Stimulated activated CD4-positive, alpha-beta T cell treated with anti-CD3 and anti-CD28 coated beads, Interleukin-2, amount 100 ng/mL, for 4 hours (primary cell): ENCODE measurements at regions not wholly inside any gene's neighbourhood (a gene's known extent, or its start where the extent isn't known, plus 50 kb on each side); places are given as distances from the start of the nearest gene placed in this dataset.
"Not testable (repeated sequence)": the region's sequence is repeated elsewhere in the genome, so short reads cannot be mapped to it uniquely, and the experiment has no call there.

Source experiments
- DNase-seq: peaks from one replicate; pipeline ENCODE4 v3.0.0-alpha.2; 2020; ENCODE audit warnings: low read depth

DNA sequence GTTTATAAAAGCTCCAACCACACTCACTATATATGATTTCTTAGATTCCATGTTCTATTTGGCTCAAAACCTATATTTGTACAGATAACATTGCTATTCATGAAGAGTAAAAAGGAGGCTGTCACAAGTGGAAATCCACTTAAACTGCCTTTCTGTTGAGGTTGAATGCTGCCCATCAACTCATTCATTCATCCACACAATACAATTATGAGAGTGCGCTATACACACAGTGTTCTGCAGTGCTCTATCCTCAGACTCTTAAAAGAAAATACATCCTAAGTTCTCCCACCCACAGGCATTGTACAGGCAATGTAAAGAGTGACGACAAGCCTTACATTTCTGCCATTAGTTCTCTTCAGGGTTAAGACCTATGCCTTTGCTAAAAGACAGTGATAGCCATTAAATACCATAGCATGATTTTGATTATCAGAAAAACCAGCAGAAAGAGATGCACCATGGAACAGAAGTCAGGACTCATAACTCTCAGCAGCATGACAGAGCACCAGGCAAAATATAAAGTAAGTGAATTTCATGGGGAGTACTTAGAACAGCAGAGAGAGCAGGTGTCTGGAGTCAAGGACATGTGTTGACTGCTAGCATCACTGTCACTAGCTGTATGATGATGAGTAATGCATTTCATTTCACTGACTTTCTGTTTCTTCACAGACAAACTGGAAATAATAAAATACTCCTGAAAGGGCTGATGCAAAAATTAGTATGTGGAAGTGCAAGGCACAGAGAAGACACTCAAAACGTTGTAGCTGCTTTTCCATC lies 218.0 kb downstream of the RBM26 start:
- DNase-seq = no peak

DNA sequence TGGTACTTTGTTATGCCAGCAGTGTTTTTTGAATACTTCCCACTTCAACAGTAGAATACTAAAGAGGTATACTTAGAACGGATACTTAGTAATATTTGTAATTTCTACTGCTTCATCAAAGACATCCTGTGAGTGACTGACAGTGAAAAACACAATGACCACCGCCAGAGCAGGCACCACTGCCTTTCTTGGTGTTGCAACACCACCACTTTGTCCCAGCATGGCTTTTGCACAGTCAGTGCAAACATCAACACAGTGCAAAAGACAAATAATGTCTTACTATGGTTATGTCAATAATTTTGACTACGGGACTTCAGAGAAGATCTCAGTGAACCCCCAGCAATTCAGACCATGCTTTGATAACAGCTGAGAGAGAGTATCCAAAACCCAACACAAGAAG lies 220.5 kb downstream of the RBM26 start:
- DNase-seq = no peak

- DNase-seq = no peak
Observed at GRCh38 chr13:79183231-79183630, 222.8 kb downstream of the RBM26 start.

GRCh38 chr13:79173691-79174090 lies 232.4 kb downstream of the RBM26 start:
- DNase-seq = not testable (repeated sequence)

DNA sequence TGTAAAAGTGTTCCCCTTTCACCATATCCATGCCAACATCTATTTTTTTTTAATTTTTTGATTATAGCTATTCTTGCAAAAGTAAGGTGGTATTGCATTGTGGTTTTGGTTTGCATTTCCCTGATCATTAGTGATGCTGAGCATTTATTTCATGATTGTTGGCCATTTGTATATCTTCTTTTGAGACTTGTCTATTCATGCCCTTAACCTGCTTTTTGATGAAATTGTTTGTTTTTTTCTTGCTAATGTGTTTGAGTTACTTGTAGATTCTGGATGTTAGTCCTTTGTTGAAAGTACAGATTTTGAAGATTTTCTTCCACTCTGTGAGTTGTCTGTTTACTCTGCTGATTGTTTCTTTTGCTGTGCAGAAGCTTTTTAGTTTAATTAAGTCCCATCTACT lies 233.1 kb downstream of the RBM26 start:
- not testable (repeated sequence) for DNase-seq

DNA sequence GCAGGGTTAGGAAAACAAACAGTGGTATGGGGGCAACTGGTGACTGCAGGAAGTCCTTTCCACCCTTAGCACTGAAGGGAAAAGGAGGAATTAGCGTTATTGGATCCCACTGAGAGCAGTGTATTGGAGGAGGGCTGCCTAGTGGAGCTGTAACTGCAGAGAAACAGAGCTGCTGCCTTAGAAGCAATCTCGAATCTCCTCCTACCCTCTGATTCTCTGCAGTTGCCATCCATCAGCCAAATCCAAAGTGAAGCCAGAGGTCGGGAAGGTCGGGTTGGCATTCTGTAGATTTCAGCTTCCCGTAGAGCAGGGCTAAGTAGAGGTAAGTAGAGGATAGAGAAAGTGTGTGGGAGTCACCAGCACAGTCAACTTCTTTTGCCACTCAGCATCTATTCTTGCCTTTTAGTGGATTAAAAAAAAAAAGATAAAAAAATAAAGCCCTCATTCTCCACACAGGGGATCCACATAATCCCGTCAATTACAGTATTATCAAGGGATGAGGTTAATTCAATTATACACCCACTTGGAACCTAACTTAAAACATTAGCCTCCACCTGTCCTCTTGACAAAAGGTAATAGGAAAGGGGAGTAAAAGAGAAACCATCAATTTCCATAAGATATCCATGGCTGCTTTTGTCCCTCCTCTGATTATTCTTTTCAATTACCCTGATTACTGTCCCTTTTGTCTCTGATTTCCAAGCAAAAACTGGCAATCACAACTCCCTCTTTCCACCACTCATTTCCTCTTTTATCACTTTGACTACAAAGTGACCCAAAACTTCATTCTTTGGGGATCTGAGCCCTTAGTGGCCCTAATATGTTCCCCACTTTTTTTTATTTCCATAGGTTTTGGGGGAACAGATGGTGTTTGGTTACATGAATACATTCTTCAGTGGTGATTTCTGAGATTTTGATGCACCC lies 234.7 kb downstream of the RBM26 start:
- no peak for DNase-seq

GRCh38 chr13:79160818-79161217 lies 245.2 kb downstream of the RBM26 start:
- DNase-seq = no peak

- DNase-seq = no peak
Observed at GRCh38 chr13:79155883-79156282, 250.2 kb downstream of the RBM26 start.

- DNase-seq = no peak
Observed at GRCh38 chr13:79149210-79149609, 256.8 kb downstream of the RBM26 start.

DNA sequence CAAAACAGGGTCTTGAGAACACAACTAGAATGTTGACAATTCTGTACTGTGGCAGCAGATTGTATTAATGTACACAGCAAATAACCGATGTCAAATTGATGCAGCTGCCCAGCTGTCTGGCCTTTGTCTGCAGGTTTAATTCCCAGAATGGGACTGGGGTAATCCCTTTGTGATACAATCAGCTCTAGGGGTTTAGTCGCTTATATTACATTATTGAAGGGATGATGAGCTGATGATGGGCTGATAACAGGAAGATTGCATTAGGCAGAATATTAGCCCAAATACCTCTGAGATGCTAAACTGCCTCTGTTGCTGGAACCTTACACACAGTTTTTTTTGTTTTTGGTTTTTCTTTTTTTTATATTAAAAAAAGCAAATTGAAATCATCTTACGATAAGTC lies 265.0 kb downstream of the RBM26 start:
- no peak for DNase-seq

DNA sequence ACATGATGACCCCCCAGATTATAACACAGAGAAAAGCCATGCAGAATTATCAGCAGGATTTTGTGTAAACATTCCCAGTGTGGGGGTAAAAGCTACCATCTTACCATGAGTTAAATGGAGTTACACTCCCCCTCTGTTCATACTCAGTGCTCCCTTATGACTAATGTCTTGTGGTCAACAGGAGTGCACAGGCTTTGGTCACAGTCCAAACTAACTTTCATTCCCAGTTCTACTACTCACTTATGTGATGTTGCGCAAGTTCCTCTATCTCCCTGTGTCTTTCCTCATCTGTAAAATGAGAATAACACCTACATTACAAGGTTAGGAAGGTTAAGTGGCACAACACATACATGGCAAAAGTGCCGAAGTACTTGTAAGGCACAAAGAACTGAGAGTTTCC lies 277.9 kb downstream of the RBM26 start:
- DNase-seq = no peak

GRCh38 chr13:79126706-79127105 lies 279.3 kb downstream of the RBM26 start:
- no peak for DNase-seq

DNA sequence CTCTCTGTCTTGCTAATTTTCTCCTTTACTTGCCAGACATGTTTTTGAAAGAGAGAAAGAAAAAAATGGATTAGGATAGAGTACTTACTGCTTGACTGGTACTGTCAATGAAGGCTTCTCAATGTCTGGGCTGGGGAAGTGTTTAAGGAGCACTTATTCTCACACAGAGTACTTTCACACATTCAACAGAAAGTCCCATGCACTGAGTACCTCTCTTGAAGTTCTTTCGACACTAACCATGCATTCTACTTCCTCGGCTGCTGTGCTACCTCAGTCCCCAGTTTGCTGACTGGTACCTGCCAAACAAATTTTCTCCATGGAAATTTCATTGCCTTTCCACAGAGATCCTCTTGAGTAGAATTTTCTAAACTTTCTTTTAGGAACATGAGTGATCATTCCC lies 281.9 kb downstream of the RBM26 start:
- no peak for DNase-seq

GRCh38 chr13:79121286-79121685 lies 284.8 kb downstream of the RBM26 start:
- no peak for DNase-seq

- no peak for DNase-seq
Observed at GRCh38 chr13:79119578-79120107, 286.4 kb downstream of the RBM26 start.

DNA sequence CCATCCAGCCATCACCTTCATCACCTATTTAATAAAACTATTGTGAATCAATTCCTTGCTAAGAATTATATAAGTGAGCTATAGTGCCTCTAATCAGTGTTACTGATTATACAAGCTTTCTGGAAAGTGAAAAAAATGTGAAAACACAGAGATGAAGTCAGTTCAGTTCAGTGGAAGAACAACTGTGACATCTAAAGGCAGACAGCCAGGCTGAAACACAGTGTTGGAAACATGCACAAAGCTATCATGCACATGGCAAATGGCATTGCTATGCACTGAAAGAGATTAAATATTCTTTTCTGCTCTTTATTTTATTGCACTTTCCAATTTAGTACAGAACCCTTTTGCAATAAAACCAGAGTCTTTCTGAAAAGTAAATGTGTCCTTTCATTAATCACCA lies 294.0 kb downstream of the RBM26 start:
- DNase-seq = no peak

- DNase-seq = no peak
Observed at GRCh38 chr13:79108914-79109643, 297.0 kb downstream of the RBM26 start.

GRCh38 chr13:79098596-79098995 lies 307.5 kb downstream of the RBM26 start:
- no peak for DNase-seq

- DNase-seq = no peak
Observed at GRCh38 chr13:79097201-79097600, 308.9 kb downstream of the RBM26 start.

- no peak for DNase-seq
Observed at GRCh38 chr13:79096099-79096498, 310.0 kb downstream of the RBM26 start.

GRCh38 chr13:79090552-79091124 lies 315.4 kb downstream of the RBM26 start:
- no peak for DNase-seq
